ENCODE measurements at regions not wholly inside any gene's neighbourhood (a gene's known extent, or its start where the extent isn't known, plus 50 kb on each side); places are given as distances from the start of the nearest gene placed in this dataset.

GRCh38 chr18:34098109-34098508, 126.6 kb downstream of the NOL4 start:
- no peak for TF ChIP-seq CTCF (conservative IDR thresholded peaks at IDR 0.05)
- TF ChIP-seq ZFX (IDR thresholded peaks at IDR 0.05) = no peak
